ENCODE measurements at regions not wholly inside any gene's neighbourhood (a gene's known extent, or its start where the extent isn't known, plus 50 kb on each side); places are given as distances from the start of the nearest gene placed in this dataset.

GRCh38 chr2:2827046-2827636, 496.1 kb upstream of the MYT1L start:
- Histone ChIP-seq H3K4me1 (replicated peaks in 1 of 2) (no peaks in the 10 kb centered on the region), H3K4me3 (no peak overlapping the region), H3K27ac (no peak overlapping the region), H3K27me3 (no peaks in the 10 kb centered on the region), H3K9me3 (replicated peaks in 1 of 3) (no peaks in the 10 kb centered on the region), H3K36me3 (replicated peaks in 1 of 2) (no peaks in the 10 kb centered on the region)
- intact Hi-C loops (cut with DNase I) = no loop called here
- DNase-seq = peak in 2 of 7 donors; percentile 4 to 35
- 82 to 90% (median 86%) methylated on average over 16 of the region's 16 CpGs for WGBS, 4 donors
- no peak for TF ChIP-seq POLR2A (IDR thresholded peaks at IDR 0.05)
- TF ChIP-seq CTCF (IDR thresholded peaks at IDR 0.05) = no peak

GRCh38 chr2:2826621-2827020, 495.5 kb upstream of the MYT1L start:
- peak in 1 of 7 donors; percentile 42 for DNase-seq
- no peak for TF ChIP-seq CTCF (IDR thresholded peaks at IDR 0.05)
- no peak for TF ChIP-seq POLR2A (IDR thresholded peaks at IDR 0.05)
- Histone ChIP-seq H3K27ac (no peak overlapping the region), H3K4me3 (no peak overlapping the region), H3K27me3 (no peaks in the 10 kb centered on the region), H3K4me1 (replicated peaks in 1 of 2) (no peaks in the 10 kb centered on the region), H3K36me3 (replicated peaks in 1 of 2) (no peaks in the 10 kb centered on the region), H3K9me3 (replicated peaks in 1 of 3) (no peaks in the 10 kb centered on the region)
- intact Hi-C loops (cut with DNase I) = no loop called here
- whole genome bisulfite sequencing, 4 donors = 78 to 85% (median 80%) methylated on average over 8 of the region's 8 CpGs

- H3K27me3 ChIP-seq = no peaks in the 10 kb centered on the region
- H3K9me3 ChIP-seq (replicated peaks in 1 of 3) = peaks cover 0 to 1% (median 0%) of the 10 kb centered on the region in 3 donors
- no peaks in the 10 kb centered on the region for H3K4me1 ChIP-seq (replicated peaks in 1 of 2)
- intact Hi-C loops (cut with DNase I) = no loop called here
- no peaks in the 10 kb centered on the region for H3K36me3 ChIP-seq (replicated peaks in 1 of 2)
- TF ChIP-seq POLR2A (IDR thresholded peaks at IDR 0.05) (no peak), CTCF (IDR thresholded peaks at IDR 0.05) (no peak)
- 73 to 82% (median 79%) methylated on average over 13 to 14 of the region's 14 CpGs for WGBS, 4 donors
- H3K27ac ChIP-seq = no peak overlapping the region
- DNase-seq = peak in 1 of 7 donors; percentile 41
- no peak overlapping the region for H3K4me3 ChIP-seq
These were observed 495.1 kb upstream of the MYT1L start for GRCh38 chr2:2826209-2826551.

GRCh38 chr2:2825516-2826208, 494.6 kb upstream of the MYT1L start:
- TF ChIP-seq POLR2A (IDR thresholded peaks at IDR 0.05) = no peak
- no peak for TF ChIP-seq CTCF (IDR thresholded peaks at IDR 0.05)
- intact Hi-C loops (cut with DNase I) = no loop called here

More at GRCh38 chr2:2825516-2826208, 494.6 kb upstream of the MYT1L start:
- peaks cover 0 to 4% (median 0%) of the 10 kb centered on the region in 3 donors for H3K9me3 ChIP-seq (replicated peaks in 1 of 3)
- H3K4me1 ChIP-seq (replicated peaks in 1 of 2) = no peaks in the 10 kb centered on the region
- peak in 1 of 7 donors; percentile 39 for DNase-seq
- no peaks in the 10 kb centered on the region for H3K36me3 ChIP-seq (replicated peaks in 1 of 2)
- no peaks in the 10 kb centered on the region for H3K27me3 ChIP-seq
- no peak overlapping the region for H3K4me3 ChIP-seq
- no peak overlapping the region for H3K27ac ChIP-seq
- WGBS, 4 donors = 92 to 94% (median 93%) methylated on average over 21 of the region's 21 CpGs
